ENCODE measurements at regions not wholly inside any gene's neighbourhood (a gene's known extent, or its start where the extent isn't known, plus 50 kb on each side); places are given as distances from the start of the nearest gene placed in this dataset.
A peak's percentile ranks its signal among the peaks of the same experiment; 100 is the strongest.
"Not testable (repeated sequence)": the region's sequence is repeated elsewhere in the genome, so short reads cannot be mapped to it uniquely, and the experiment has no call there.

DNA sequence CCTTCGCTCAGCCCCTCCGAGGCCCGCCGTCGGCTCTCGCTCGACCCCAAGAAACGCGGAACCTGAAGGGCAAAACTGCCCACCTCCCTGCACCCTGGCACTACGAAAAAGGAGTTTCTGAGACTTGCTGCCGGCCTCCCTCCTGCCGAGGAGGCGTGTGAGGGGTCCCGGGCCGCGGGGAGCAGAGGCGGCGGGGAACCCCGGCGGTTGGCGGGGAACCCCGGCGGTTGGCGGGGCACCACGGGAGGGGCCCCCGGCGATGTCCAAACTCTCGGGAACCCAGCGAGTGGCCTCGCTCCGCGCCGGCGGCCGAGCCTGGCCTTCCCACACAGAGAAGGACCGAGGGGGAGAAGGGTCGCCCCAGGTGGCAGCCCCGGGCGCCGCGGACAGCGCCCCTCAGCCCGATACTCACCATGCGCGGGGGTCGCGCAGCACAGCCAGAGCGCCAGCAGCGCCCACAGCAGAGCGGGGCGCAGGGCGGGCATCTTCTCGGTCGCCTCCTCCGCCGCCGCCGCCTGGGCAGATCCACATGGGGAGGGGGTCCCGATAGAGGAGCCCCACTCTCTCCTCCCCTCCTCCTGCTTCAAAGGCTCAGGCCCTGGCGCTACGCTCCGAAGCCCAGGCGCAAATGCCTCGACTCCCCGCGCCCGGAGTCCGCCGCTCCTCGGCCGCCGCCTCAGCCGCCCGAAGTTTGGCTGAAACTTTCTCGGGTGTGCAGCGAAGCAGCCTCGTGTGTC lies 69.4 kb upstream of the NUDT4B start:
- H3K4me3 ChIP-seq: peak overlapping the region in 1 of 3 donors; percentile 75
- H3K9me3 ChIP-seq; H3K27me3 ChIP-seq; intact Hi-C loops (cut with DNase I; ENCODE audit: low total_unique reads); H3K36me3 ChIP-seq; H3K4me1 ChIP-seq; DNase-seq (ENCODE audit: low spot score in 2 of 2): not testable (repeated sequence)
- TF ChIP-seq POLR2AphosphoS5 (IDR thresholded peaks at IDR 0.05): peak in 1 of 3 donors; percentile 53
- peak overlapping the region in 1 of 2 donors; percentile 93 for H3K27ac ChIP-seq

DNA sequence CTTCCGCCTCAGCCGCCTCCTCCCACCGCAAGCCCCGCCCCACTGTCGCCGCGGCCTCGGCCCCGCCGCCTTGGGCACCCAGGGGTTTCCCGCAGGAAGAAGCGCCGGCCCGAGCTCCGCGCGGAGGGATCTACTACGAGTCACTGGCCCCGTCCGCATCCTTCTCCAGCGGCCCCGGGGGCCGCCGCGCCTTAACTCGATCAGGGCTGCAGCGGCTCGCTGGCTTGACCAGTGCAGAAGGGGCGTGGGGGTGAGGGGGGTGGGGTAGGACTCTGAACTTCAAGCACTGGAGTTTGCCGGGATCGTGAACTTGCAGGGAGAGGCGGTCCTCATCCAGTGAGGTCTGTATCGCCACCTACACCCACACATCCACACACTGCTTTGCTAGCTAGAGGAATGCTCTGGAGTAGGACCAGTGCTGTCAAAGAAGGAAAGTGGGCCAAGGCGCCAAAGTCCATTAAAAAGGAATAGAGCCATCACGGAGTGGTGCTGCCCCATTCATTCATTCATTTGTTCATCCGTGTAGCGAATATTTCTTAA lies 68.7 kb upstream of the NUDT4B start:
- peak overlapping the region in 1 of 3 donors; percentile 75 for H3K4me3 ChIP-seq
- H3K27ac ChIP-seq: peak overlapping the region in 1 of 2 donors; percentile 93
- H3K4me1 ChIP-seq; intact Hi-C loops (cut with DNase I; ENCODE audit: low total_unique reads); H3K27me3 ChIP-seq; DNase-seq (ENCODE audit: low spot score in 2 of 2); H3K9me3 ChIP-seq; H3K36me3 ChIP-seq: not testable (repeated sequence)

- intact Hi-C loops (cut with DNase I; ENCODE audit: low total_unique reads); H3K27ac ChIP-seq; H3K36me3 ChIP-seq; H3K9me3 ChIP-seq; DNase-seq (ENCODE audit: low spot score in 2 of 2); H3K4me1 ChIP-seq; H3K4me3 ChIP-seq; H3K27me3 ChIP-seq: not testable (repeated sequence)
These were observed 61.8 kb upstream of the NUDT4B start for GRCh38 chr1:148686735-148687134.

- intact Hi-C loops (cut with DNase I; ENCODE audit: low total_unique reads); DNase-seq (ENCODE audit: low spot score in 2 of 2); H3K4me3 ChIP-seq; H3K27me3 ChIP-seq; H3K36me3 ChIP-seq; H3K27ac ChIP-seq; H3K4me1 ChIP-seq; H3K9me3 ChIP-seq: not testable (repeated sequence)
These were observed 61.2 kb upstream of the NUDT4B start for GRCh38 chr1:148687376-148687775.
